ENCODE measurements at regions not wholly inside any gene's neighbourhood (a gene's known extent, or its start where the extent isn't known, plus 50 kb on each side); places are given as distances from the start of the nearest gene placed in this dataset.

- no peaks in the 10 kb centered on the region for H3K27me3 ChIP-seq
- H3K4me3 ChIP-seq = no peak overlapping the region
- TF ChIP-seq, protein P1, sequence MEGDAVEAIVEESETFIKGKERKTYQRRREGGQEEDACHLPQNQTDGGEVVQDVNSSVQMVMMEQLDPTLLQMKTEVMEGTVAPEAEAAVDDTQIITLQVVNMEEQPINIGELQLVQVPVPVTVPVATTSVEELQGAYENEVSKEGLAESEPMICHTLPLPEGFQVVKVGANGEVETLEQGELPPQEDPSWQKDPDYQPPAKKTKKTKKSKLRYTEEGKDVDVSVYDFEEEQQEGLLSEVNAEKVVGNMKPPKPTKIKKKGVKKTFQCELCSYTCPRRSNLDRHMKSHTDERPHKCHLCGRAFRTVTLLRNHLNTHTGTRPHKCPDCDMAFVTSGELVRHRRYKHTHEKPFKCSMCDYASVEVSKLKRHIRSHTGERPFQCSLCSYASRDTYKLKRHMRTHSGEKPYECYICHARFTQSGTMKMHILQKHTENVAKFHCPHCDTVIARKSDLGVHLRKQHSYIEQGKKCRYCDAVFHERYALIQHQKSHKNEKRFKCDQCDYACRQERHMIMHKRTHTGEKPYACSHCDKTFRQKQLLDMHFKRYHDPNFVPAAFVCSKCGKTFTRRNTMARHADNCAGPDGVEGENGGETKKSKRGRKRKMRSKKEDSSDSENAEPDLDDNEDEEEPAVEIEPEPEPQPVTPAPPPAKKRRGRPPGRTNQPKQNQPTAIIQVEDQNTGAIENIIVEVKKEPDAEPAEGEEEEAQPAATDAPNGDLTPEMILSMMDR (IDR thresholded peaks at IDR 0.05) = no peak
- TF ChIP-seq POLR2A (IDR thresholded peaks at IDR 0.05) = no peak
- H3K27ac ChIP-seq = no peak overlapping the region
- DNase-seq = no peak
- H3K4me1 ChIP-seq = peaks cover 6 to 12% of the 10 kb centered on the region in 2 donors
- no peaks in the 10 kb centered on the region for H3K36me3 ChIP-seq
- H3K9me3 ChIP-seq = no peaks in the 10 kb centered on the region
- intact Hi-C loops (cut with DNase I; ENCODE audit: low total_unique reads) = no loop called here
Observed at GRCh38 chr12:68447797-68448260, 115.7 kb upstream of the MDM1 start.

DNA sequence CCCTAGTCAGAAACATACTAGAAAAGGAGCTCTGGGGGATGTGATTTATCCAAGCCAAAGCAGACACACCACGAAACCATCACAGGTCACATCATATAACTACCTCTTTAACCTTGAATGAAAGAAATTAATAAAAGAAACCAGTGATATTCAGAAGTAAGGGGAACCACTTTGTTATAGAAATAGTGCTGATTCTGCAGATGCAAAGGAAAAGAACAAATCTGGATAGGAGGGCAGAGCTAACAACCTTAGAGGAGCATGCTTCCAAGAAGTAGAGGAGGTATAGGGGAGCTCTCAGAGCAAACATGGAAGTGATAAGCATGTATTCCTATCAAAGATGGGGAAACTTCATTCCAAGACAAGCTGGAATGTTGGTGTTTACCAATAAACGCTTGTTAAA, 117.0 kb upstream of the MDM1 start:
- no peaks in the 10 kb centered on the region for H3K27me3 ChIP-seq
- H3K36me3 ChIP-seq = no peaks in the 10 kb centered on the region
- H3K4me1 ChIP-seq = peaks cover 6 to 12% of the 10 kb centered on the region in 2 donors
- intact Hi-C loops (cut with DNase I; ENCODE audit: low total_unique reads) = no loop called here
- no peak overlapping the region for H3K4me3 ChIP-seq
- no peak for DNase-seq
- no peak overlapping the region for H3K27ac ChIP-seq
- H3K9me3 ChIP-seq = no peaks in the 10 kb centered on the region
- TF ChIP-seq, protein P1 (IDR thresholded peaks at IDR 0.05) = no peak

- H3K36me3 ChIP-seq = no peaks in the 10 kb centered on the region
- intact Hi-C loops (cut with DNase I; ENCODE audit: low total_unique reads) = no loop called here
- TF ChIP-seq, protein P1 (IDR thresholded peaks at IDR 0.05) = no peak
- no peak for TF ChIP-seq POLR2A (IDR thresholded peaks at IDR 0.05)
- H3K4me3 ChIP-seq = no peak overlapping the region
- no peaks in the 10 kb centered on the region for H3K27me3 ChIP-seq
- peaks cover 6 to 12% of the 10 kb centered on the region in 2 donors for H3K4me1 ChIP-seq
- no peaks in the 10 kb centered on the region for H3K9me3 ChIP-seq
- H3K27ac ChIP-seq = peak overlapping the region; percentile 38 to 45
- no peak for DNase-seq
Observed at GRCh38 chr12:68450947-68451260, 118.7 kb upstream of the MDM1 start.

DNA sequence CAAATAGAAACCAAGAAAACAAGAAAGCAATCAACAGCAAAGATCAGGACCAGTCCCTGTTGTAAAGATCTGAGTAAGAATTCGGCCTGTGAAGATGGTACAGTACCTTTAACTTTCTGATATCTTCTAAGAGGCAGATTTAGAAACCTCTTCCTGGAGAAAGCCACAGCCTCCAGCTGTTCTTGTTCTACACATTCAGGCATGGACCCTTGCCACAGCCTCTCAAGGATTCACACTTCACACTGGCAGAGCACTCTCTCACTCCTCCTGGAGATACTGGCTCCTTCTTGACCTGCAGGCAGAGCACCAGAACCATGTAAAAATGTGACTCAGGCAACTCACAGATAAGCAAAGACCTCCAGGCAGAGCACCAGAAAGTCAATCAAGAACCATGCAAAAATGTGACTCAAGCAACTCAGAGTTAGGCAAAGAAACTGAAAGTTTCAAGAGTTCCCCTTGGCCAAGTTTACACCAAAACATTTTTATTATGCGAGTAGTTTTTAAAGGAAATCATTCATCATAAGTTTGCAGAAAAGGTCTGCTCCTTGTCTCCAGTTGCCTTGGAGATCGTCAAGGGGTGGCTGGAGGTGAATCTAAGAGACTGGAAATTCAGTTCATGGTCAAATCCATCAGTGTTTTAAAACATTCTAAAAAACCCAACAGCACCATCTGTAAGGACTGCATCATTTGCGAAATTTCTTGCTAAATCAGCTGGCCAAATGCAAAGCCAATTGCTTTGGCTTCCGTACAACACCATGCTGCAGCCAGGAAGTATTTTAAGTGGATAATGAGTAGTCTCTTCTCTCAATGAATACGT, 119.3 kb upstream of the MDM1 start:
- Histone ChIP-seq H3K27ac (peak overlapping the region; percentile 38 to 45), H3K27me3 (no peaks in the 10 kb centered on the region), H3K4me1 (peaks cover 6 to 12% of the 10 kb centered on the region in 2 donors), H3K9me3 (no peaks in the 10 kb centered on the region), H3K36me3 (no peaks in the 10 kb centered on the region), H3K4me3 (no peak overlapping the region)
- no peak for TF ChIP-seq POLR2A (IDR thresholded peaks at IDR 0.05)
- TF ChIP-seq, protein P1 (IDR thresholded peaks at IDR 0.05) = no peak
- peak; percentile 65 to 70 for DNase-seq
- intact Hi-C loops (cut with DNase I; ENCODE audit: low total_unique reads) = no loop called here

- TF ChIP-seq, protein P1 (IDR thresholded peaks at IDR 0.05) = no peak
- TF ChIP-seq POLR2A (IDR thresholded peaks at IDR 0.05) = no peak
- H3K4me3 ChIP-seq = no peak overlapping the region
- no peaks in the 10 kb centered on the region for H3K27me3 ChIP-seq
- DNase-seq = no peak
- intact Hi-C loops (cut with DNase I; ENCODE audit: low total_unique reads) = no loop called here
- no peaks in the 10 kb centered on the region for H3K36me3 ChIP-seq
- peak overlapping the region; percentile 38 to 45 for H3K27ac ChIP-seq
- no peaks in the 10 kb centered on the region for H3K9me3 ChIP-seq
- H3K4me1 ChIP-seq = peaks cover 6 to 12% of the 10 kb centered on the region in 2 donors
Observed at GRCh38 chr12:68452078-68452715, 120.0 kb upstream of the MDM1 start.
